Fibroblast of villous mesenchyme (primary cell): ENCODE measurements at regions not wholly inside any gene's neighbourhood (a gene's known extent, or its start where the extent isn't known, plus 50 kb on each side); places are given as distances from the start of the nearest gene placed in this dataset.
A peak's percentile ranks its signal among the peaks of the same experiment; 100 is the strongest.

Experiments used
- DNase-seq: peaks from one replicate; pipeline ENCODE4 v3.0.0-alpha.2; 2010; ENCODE audit warnings: low read depth
- H3K4me3 ChIP-seq: 2 replicates; pipeline ENCODE4 v1.5.1; 2011; ENCODE audit warnings: low read depth, mild to moderate bottlenecking, low read length
- TF ChIP-seq, protein P1 (sequence below): IDR thresholded peaks from 2 replicates; pipeline ENCODE4 v1.5.1; 2012; ENCODE audit warnings: low read depth, mild to moderate bottlenecking, low read length; ENCODE audit not compliant: insufficient read depth

DNA sequence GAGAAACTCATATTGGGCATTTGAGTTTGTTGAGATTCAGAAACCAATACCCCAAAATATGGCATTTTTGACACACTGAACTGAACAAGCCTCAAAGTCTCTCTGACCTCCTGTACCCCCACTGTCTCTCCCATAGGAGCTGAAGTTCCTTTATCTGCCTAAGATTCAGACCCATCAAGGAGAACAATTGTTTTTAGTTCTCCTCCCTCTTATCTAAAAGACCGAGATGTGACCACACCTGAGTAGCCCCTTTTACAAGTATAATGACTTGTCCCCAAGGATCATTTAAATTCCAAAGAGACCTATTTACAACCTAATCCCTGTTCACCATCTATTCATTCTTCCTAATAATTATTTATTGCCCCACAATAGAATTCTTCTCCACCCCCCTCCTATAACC, 122.1 kb upstream of the PLAAT1 start:
- no peak overlapping the region for H3K4me3 ChIP-seq
- TF ChIP-seq, protein P1, sequence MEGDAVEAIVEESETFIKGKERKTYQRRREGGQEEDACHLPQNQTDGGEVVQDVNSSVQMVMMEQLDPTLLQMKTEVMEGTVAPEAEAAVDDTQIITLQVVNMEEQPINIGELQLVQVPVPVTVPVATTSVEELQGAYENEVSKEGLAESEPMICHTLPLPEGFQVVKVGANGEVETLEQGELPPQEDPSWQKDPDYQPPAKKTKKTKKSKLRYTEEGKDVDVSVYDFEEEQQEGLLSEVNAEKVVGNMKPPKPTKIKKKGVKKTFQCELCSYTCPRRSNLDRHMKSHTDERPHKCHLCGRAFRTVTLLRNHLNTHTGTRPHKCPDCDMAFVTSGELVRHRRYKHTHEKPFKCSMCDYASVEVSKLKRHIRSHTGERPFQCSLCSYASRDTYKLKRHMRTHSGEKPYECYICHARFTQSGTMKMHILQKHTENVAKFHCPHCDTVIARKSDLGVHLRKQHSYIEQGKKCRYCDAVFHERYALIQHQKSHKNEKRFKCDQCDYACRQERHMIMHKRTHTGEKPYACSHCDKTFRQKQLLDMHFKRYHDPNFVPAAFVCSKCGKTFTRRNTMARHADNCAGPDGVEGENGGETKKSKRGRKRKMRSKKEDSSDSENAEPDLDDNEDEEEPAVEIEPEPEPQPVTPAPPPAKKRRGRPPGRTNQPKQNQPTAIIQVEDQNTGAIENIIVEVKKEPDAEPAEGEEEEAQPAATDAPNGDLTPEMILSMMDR, result no peak
- DNase-seq, result no peak

DNA sequence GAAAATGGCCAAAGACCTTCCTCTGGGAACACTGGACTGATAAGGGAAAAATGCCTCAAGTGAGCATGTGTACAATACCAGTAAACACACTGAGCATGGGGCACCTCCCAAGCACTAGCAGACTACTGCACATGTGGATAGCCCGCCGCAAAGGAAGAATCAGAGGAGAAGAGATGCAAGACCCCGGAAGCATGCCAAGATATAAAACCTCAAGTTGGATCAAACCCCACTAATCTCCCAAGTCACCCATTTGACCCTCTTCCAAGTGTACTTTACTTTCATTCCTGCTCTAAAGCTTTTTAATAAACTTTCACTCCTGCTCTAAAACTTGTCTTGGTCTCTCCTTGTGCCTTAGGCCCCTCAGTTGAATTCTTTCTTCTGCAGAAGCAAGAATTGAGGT, 121.1 kb upstream of the PLAAT1 start:
- H3K4me3 ChIP-seq, result no peak overlapping the region
- TF ChIP-seq, protein P1, result no peak
- DNase-seq, result no peak

DNA sequence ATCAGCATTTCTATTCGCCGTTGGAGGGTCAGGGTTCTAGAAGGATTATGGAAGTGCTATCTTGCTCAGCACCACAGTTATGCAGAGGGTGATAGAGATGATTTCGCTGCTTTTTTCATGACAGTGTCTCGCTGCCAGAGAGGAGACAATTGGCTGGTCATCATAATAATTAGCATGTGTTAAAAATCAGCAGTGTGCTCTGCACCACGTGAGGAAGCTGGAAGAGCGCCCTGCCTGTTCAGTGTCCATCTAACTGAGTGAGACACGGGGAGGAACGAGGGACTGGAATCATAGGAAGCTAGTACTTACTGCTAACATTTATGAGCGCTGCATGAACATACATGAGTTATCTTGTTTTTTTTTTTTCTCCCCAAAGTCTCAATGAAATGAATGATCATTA, 116.2 kb upstream of the PLAAT1 start:
- TF ChIP-seq, protein P1, result no peak
- no peak for DNase-seq
- no peak overlapping the region for H3K4me3 ChIP-seq

DNA sequence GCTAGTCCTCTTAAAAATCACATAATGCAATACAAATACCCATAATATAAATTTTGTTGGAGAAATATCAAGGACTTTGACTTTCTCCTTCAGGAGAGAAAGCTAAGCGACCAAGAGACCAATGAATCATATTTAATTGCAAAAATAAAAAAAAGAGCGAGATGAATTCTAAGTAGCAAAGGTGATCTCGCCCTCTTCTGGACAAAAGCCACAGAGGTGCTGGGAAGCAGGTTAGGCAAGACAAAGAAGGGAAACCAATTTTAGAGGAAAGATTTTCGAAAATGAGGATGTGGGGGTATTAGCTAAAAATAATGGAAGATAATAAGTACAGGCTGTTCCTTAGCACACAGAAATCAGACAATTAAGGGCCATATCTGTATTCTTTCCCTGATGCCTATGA, 111.4 kb upstream of the PLAAT1 start:
- H3K4me3 ChIP-seq, result no peak overlapping the region
- TF ChIP-seq, protein P1, result peak; percentile 3
- no peak for DNase-seq

DNA sequence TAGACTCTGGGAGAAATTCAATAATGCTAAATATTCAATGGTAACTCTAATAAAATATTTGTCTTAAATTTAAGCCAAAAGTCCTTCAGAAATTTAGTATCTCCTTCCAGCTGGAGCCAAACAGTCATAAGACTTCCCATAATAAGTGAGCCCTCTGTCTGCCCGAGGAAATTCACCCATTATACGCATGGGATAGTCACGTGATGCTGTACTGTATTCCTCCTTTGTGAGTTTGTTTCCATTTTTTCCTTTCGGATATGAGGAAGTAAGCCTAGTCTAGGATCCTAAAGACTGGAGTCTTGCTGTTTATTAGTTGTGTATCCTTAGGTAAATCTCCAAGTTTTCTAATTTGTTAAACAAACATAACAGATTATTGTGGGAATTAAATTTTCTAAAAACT, 110.4 kb upstream of the PLAAT1 start:
- DNase-seq, result no peak
- H3K4me3 ChIP-seq, result no peak overlapping the region
- TF ChIP-seq, protein P1, result no peak

DNA sequence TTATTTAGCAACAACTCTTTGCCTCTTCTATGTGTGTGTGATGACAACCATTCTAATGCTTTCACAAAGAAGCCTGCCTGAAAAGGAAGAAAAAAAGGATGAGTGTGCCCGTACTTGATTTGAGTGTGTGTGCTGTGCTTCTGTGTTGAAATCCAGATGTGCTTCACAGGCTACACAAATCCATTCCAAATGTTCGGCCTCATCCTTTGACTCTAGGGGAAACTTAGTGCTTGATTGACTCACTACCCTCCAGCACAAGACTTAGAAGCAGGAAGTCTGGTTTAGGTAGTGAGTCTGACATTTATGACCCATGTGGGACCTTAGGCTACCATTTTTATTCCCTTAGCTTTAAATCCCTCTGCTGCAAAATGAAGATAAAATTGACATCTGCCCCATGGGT, 108.8 kb upstream of the PLAAT1 start:
- H3K4me3 ChIP-seq, result no peak overlapping the region
- TF ChIP-seq, protein P1, result no peak
- DNase-seq, result no peak

DNA sequence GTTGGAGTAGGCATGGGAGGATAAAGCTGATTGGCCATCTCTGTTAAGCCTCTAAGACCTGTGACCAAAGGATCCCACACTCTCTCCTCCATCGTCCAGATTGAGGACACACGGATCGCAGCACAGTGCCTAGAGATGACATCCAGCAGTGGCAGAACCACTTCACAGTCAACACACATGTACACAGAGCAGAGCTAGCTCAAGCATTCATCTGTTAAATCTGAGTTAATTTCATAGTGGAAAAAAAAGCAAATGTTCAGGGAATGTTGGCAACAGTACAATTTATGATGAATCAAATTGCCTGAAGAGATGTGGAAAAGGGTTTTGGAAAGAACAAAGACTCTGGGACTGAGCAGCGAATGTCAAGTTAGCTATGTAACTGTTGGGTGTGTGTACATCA, 108.1 kb upstream of the PLAAT1 start:
- no peak for DNase-seq
- TF ChIP-seq, protein P1, result no peak
- H3K4me3 ChIP-seq, result no peak overlapping the region
